CD4-positive, alpha-beta T cell (primary cell): ENCODE measurements at regions not wholly inside any gene's neighbourhood (a gene's known extent, or its start where the extent isn't known, plus 50 kb on each side); places are given as distances from the start of the nearest gene placed in this dataset.

ENCODE experiments used
- ATAC-seq: fragments of 200-7000 bp; cut with Tn5 transposase; one replicate; pipeline ENCODE4 v1.10.0; 2022; ENCODE audit warnings: mild to moderate bottlenecking; ENCODE audit not compliant: poor library complexity
- CTCF ChIA-PET: fragments of 350-600 bp; sonication (Branson Sonifier 250); formaldehyde crosslinking; loops from one replicate; lab custom pipeline; 2021; ENCODE audit warnings: antibody characterized with exemption, inconsistent platforms; lab: Charles Lee
- POLR2A ChIA-PET: fragments of 350-600 bp; sonication (Branson Sonifier 250); formaldehyde crosslinking; loops from one replicate; lab custom pipeline; 2021; ENCODE audit warnings: antibody characterized with exemption, inconsistent platforms; lab: Charles Lee
- DNase-seq, 14 experiments: peaks; one replicate each; pipeline ENCODE4 v3.0.0-alpha.2; 2013 to 2020; ENCODE audit warnings: mixed read lengths in 2 of 14
- H3K27ac ChIP-seq, 2 donors: one replicate each; pipeline versions ENCODE4 v1.5.1 to v1.7.0; 2013; ENCODE audit warnings: low read length in 2 of 2, low read depth in 1 of 2, mild to moderate bottlenecking in 1 of 2
- H3K27me3 ChIP-seq, 2 experiments: 1 replicate in 1 of 2; 2 replicates in 1 of 2; pipeline versions ENCODE4 v1.6.1 to v1.7.0; 2013; ENCODE audit warnings: low read length in 2 of 2, control low read depth in 1 of 2, mild to moderate bottlenecking in 1 of 2, moderate library complexity in 1 of 2; ENCODE audit not compliant: insufficient read depth in 2 of 2, control insufficient read depth in 1 of 2
- H3K36me3 ChIP-seq: one replicate; pipeline ENCODE4 v1.6.1; 2013; ENCODE audit warnings: low read length, control low read depth; ENCODE audit not compliant: insufficient read depth
- H3K4me1 ChIP-seq: one replicate; pipeline ENCODE4 v1.6.1; 2013; ENCODE audit warnings: low read length, control low read depth; ENCODE audit not compliant: insufficient read depth
- H3K4me3 ChIP-seq: one replicate; pipeline ENCODE4 v1.5.1; 2013; ENCODE audit warnings: mild to moderate bottlenecking, low read length, moderate library complexity
- H3K9me3 ChIP-seq, 2 experiments: 1 replicate in 1 of 2; 2 replicates in 1 of 2; pipeline versions ENCODE4 v1.6.1 to v1.7.0; 2013; ENCODE audit warnings: low read length in 2 of 2, mild to moderate bottlenecking in 2 of 2, control low read depth in 1 of 2, moderate library complexity in 1 of 2; ENCODE audit not compliant: control insufficient read depth in 1 of 2, insufficient read depth in 1 of 2
- H3K27ac Mint-ChIP-seq: one replicate; pipeline ENCODE4 v1.8.0; 2020; ENCODE audit warnings: mixed read lengths
- H3K27me3 Mint-ChIP-seq: one replicate; pipeline ENCODE4 v1.8.0; 2021; ENCODE audit warnings: mixed read lengths
- H3K36me3 Mint-ChIP-seq: one replicate; pipeline ENCODE4 v1.8.0; 2021; ENCODE audit warnings: low read depth, mixed read lengths
- H3K4me1 Mint-ChIP-seq: one replicate; pipeline ENCODE4 v1.8.0; 2021; ENCODE audit warnings: low read depth, mixed read lengths
- H3K4me3 Mint-ChIP-seq: one replicate; pipeline ENCODE4 v1.8.0; 2020; ENCODE audit warnings: mild to moderate bottlenecking, mixed read lengths
- H3K9me3 Mint-ChIP-seq: one replicate; pipeline ENCODE4 v1.8.0; 2020; ENCODE audit warnings: mixed read lengths
- intact Hi-C, 2 experiments: fragments of 100-400 bp; cut with DNase I in 1 of 2; cut with micrococcal nuclease in 1 of 2; formaldehyde crosslinking; loops; one replicate each; pipeline versions ENCODE4 v1.15.1 to v1.9.0; 2023 to 2025; cut with DNase I, micrococcal nuclease
- TF ChIP-seq, protein P1 (sequence below): fragments of 200-600 bp; IDR thresholded peaks from one replicate; pipeline ENCODE4 v1.8.0; 2022; ENCODE audit warnings: antibody characterized with exemption, mild to moderate bottlenecking

- H3K27ac Mint-ChIP-seq = no peak overlapping the region
- H3K27ac ChIP-seq = no peak overlapping the region
- no peaks in the 10 kb centered on the region for H3K9me3 ChIP-seq
- TF ChIP-seq, protein P1, sequence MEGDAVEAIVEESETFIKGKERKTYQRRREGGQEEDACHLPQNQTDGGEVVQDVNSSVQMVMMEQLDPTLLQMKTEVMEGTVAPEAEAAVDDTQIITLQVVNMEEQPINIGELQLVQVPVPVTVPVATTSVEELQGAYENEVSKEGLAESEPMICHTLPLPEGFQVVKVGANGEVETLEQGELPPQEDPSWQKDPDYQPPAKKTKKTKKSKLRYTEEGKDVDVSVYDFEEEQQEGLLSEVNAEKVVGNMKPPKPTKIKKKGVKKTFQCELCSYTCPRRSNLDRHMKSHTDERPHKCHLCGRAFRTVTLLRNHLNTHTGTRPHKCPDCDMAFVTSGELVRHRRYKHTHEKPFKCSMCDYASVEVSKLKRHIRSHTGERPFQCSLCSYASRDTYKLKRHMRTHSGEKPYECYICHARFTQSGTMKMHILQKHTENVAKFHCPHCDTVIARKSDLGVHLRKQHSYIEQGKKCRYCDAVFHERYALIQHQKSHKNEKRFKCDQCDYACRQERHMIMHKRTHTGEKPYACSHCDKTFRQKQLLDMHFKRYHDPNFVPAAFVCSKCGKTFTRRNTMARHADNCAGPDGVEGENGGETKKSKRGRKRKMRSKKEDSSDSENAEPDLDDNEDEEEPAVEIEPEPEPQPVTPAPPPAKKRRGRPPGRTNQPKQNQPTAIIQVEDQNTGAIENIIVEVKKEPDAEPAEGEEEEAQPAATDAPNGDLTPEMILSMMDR = no peak
- no peaks in the 10 kb centered on the region for H3K4me1 ChIP-seq
- DNase-seq = no peak
- H3K4me3 ChIP-seq = no peak overlapping the region
- H3K9me3 Mint-ChIP-seq = no peaks in the 10 kb centered on the region
- H3K4me1 Mint-ChIP-seq = no peaks in the 10 kb centered on the region
- H3K27me3 ChIP-seq = no peaks in the 10 kb centered on the region
- intact Hi-C loops = no loop called here
- no peaks in the 10 kb centered on the region for H3K36me3 ChIP-seq
- POLR2A ChIA-PET = no interaction called here
- H3K36me3 Mint-ChIP-seq = no peaks in the 10 kb centered on the region
- H3K4me3 Mint-ChIP-seq = no peak overlapping the region
- CTCF ChIA-PET = no interaction called here
- ATAC-seq = no peak
- H3K27me3 Mint-ChIP-seq = no peaks in the 10 kb centered on the region
Measured at GRCh38 chr15:36481156-36481555, 98.3 kb upstream of the CDIN1 start.

DNA sequence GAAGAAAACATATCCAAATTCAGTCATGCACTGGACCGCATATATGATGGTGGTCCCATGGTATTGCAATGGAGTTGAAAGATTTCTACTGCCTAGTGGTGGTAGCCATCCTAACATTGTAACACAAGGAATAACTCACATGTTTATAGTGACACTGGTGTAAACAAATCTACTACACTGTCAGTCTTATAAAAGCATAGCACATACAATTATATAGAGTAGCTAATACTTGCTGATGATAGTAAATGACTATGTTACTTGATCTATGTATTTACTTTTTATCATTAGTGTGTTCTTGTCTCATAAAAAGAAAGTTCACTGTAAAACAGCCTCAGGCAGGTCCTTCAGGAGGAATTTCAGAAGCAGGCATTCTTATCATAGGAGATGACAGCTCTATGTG lies 96.0 kb upstream of the CDIN1 start:
- no peak overlapping the region for H3K27ac Mint-ChIP-seq
- no peaks in the 10 kb centered on the region for H3K27me3 Mint-ChIP-seq
- intact Hi-C loops = no loop called here
- Histone ChIP-seq H3K4me1 (no peaks in the 10 kb centered on the region), H3K27me3 (no peaks in the 10 kb centered on the region), H3K27ac (no peak overlapping the region), H3K9me3 (no peaks in the 10 kb centered on the region), H3K4me3 (no peak overlapping the region), H3K36me3 (no peaks in the 10 kb centered on the region)
- ATAC-seq = no peak
- ChIA-PET CTCF (interaction anchor here (0.7 kb wide), 1 partner anchor 510 kb away, joined by 3 read pairs; no protein-coding TSS in a partner anchor), POLR2A (no interaction called here)
- H3K36me3 Mint-ChIP-seq = no peaks in the 10 kb centered on the region
- no peak for DNase-seq
- H3K9me3 Mint-ChIP-seq = no peaks in the 10 kb centered on the region
- no peak overlapping the region for H3K4me3 Mint-ChIP-seq
- TF ChIP-seq, protein P1 = no peak
- H3K4me1 Mint-ChIP-seq = no peaks in the 10 kb centered on the region

DNA sequence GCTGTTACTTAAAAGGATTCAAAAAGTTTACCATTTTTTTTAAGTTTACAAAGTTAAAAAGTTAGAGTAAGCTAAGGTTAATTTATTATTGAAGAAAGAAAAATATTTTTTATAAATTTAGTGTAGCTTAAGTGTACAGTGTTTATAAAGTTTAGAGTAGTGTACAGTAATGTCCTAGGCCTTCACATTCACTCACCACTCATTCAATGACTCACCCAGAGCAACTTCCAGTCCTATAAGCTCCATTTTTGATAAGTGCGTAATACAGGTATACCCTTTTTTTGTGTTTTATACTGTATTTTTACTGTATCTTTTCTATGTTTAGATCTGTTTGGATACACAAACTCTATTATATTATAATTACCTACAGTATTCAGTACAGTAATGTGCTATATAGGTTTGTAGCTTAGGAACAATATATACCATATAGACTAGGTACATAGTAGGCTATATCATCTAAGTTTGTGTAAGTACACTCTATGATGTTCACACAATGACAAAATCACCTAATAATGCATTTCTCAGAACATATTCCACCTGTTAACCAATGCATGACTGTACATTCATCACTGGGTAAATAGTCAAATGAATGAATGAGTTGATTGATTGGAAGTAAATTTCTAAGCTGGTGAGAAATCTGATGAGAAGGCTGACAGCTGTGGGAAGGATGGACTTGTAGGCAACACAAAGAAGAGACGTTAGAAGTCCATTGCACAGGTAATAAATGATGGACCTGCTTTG lies 95.2 kb upstream of the CDIN1 start:
- CTCF ChIA-PET = no interaction called here
- intact Hi-C loops = no loop called here
- H3K27ac ChIP-seq = no peak overlapping the region
- H3K27ac Mint-ChIP-seq = no peak overlapping the region
- H3K9me3 Mint-ChIP-seq = no peaks in the 10 kb centered on the region
- TF ChIP-seq, protein P1 = no peak
- H3K4me3 Mint-ChIP-seq = no peak overlapping the region
- no peaks in the 10 kb centered on the region for H3K9me3 ChIP-seq
- no peaks in the 10 kb centered on the region for H3K27me3 ChIP-seq
- ATAC-seq (no peak), DNase-seq (no peak)
- no peaks in the 10 kb centered on the region for H3K36me3 Mint-ChIP-seq
- POLR2A ChIA-PET = no interaction called here
- no peaks in the 10 kb centered on the region for H3K27me3 Mint-ChIP-seq
- H3K4me1 Mint-ChIP-seq = no peaks in the 10 kb centered on the region
- H3K4me1 ChIP-seq = no peaks in the 10 kb centered on the region
- H3K4me3 ChIP-seq = no peak overlapping the region
- no peaks in the 10 kb centered on the region for H3K36me3 ChIP-seq
